ENCODE measurements at regions not wholly inside any gene's neighbourhood (a gene's known extent, or its start where the extent isn't known, plus 50 kb on each side); places are given as distances from the start of the nearest gene placed in this dataset.

GRCh38 chr1:65577278-65577677 is 156.8 kb downstream of the LEPR start:
- no peak for TF ChIP-seq CTCF (IDR thresholded peaks at IDR 0.05; ENCODE audit: low read length)
- TF ChIP-seq EZH2 (optimal IDR thresholded peaks at IDR 0.05; ENCODE audit: low read depth, low read length) = no peak

Measured in MM.1S (cell line).